K562 (cell line): ENCODE measurements at regions not wholly inside any gene's neighbourhood (a gene's known extent, or its start where the extent isn't known, plus 50 kb on each side); places are given as distances from the start of the nearest gene placed in this dataset.

ENCODE experiments used
- ATAC-seq: fragments of 200-7000 bp; cut with Tn5 transposase; 3 replicates; pipeline ENCODE4 v1.9.1; 2020; ENCODE audit warnings: moderate library complexity
- BruUV-seq: library from RNA; stranded (reverse); fragments of 400-500 nt; replicated peaks from 2 replicates; lab custom pipeline; 2021; lab: Mats Ljungman, UMichigan
- CTCF ChIA-PET: fragments of 300-600 bp; formaldehyde crosslinking; extraction: SDS; loops from one replicate; lab custom pipeline; 2021; ENCODE audit warnings: low intra/inter-chr PET ratio; lab: Yijun Ruan, JAX
- POLR2A ChIA-PET: fragments of 300-600, 350-650 bp; sonication (Branson Sonifier 250); formaldehyde crosslinking; extraction: SDS; loops from one replicate; lab custom pipeline; 2021; ENCODE audit warnings: antibody characterized with exemption, inconsistent platforms; lab: Yijun Ruan, JAX
- DNase-seq, 4 experiments: peaks; one replicate each; pipeline versions ENCODE4 v3.0.0 to v3.0.0-alpha.2; 2011 to 2018; ENCODE audit warnings: low spot score in 3 of 4, mixed read lengths in 3 of 4; ENCODE audit errors: extremely low read depth in 1 of 4
- FAIRE-seq: peaks from 2 replicates; lab custom pipeline; 2011; peaks lifted over from hg19 to GRCh38; lab: Jason Lieb, UNC
- H2AFZ ChIP-seq: 2 replicates; pipeline ENCODE4 v1.6.0; 2011; ENCODE audit warnings: low read depth, low read length, control low read depth, inconsistent platforms
- H3K27ac ChIP-seq: fragments of 200-600 bp; 3 replicates; pipeline ENCODE4 v1.8.0; 2011; ENCODE audit warnings: low read depth, mild to moderate bottlenecking, control low read depth, inconsistent platforms, low read length, moderate library complexity, mixed read lengths; ENCODE audit errors: extremely low read depth
- H3K27me3 ChIP-seq, 2 experiments: fragments of 300-600 bp in 1 of 2; 2 replicates in 1 of 2; 3 replicates in 1 of 2; pipeline versions ENCODE4 v1.6.0 to v1.8.0; 2011; ENCODE audit warnings: inconsistent platforms in 2 of 2, low read length in 2 of 2, mild to moderate bottlenecking in 1 of 2, mixed read lengths in 1 of 2, moderate library complexity in 1 of 2; ENCODE audit not compliant: control insufficient read depth in 2 of 2, insufficient read depth in 2 of 2
- H3K36me3 ChIP-seq: fragments of 300-600 bp; 3 replicates; pipeline ENCODE4 v1.8.0; 2011; ENCODE audit warnings: mild to moderate bottlenecking, low read length, inconsistent platforms; ENCODE audit not compliant: control insufficient read depth, insufficient read depth
- H3K4me1 ChIP-seq, 2 experiments: fragments of 200-600 bp in 1 of 2; replicated peaks in 1 of 2; 2 replicates in 1 of 2; 3 replicates in 1 of 2; pipeline versions ENCODE4 v1.5.1 to v1.8.0; 2011; ENCODE audit warnings: inconsistent platforms in 2 of 2, low read length in 2 of 2, mild to moderate bottlenecking in 1 of 2, mixed read lengths in 1 of 2, moderate library complexity in 1 of 2; ENCODE audit not compliant: control insufficient read depth in 2 of 2, insufficient read depth in 2 of 2
- H3K4me2 ChIP-seq: 2 replicates; pipeline ENCODE4 v1.6.1; 2011; ENCODE audit warnings: low read length, control low read depth, inconsistent platforms, mixed read lengths; ENCODE audit not compliant: insufficient read depth
- H3K4me3 ChIP-seq: fragments of 200-600 bp; sonication (generic), shearing (Covaris generic); 2 replicates; pipeline ENCODE4 v1.5.1; 2016; ENCODE audit warnings: control low read depth, inconsistent platforms
- H3K79me2 ChIP-seq: fragments of 200-600 bp; 3 replicates; pipeline ENCODE4 v1.8.0; 2011; ENCODE audit warnings: low read length, inconsistent platforms; ENCODE audit not compliant: control insufficient read depth, insufficient read depth
- H3K9ac ChIP-seq, 2 experiments: 2 replicates each; pipeline versions ENCODE4 v1.6.0 to v1.6.1; 2011; ENCODE audit warnings: low read depth in 2 of 2, low read length in 2 of 2, control low read depth in 1 of 2, inconsistent platforms in 1 of 2, mild to moderate bottlenecking in 1 of 2, mixed read lengths in 1 of 2; ENCODE audit not compliant: insufficient read depth in 1 of 2
- H3K9me1 ChIP-seq: one replicate; pipeline ENCODE4 v1.6.0; 2011; ENCODE audit warnings: inconsistent platforms, mild to moderate bottlenecking, low read length, moderate library complexity; ENCODE audit not compliant: control insufficient read depth, insufficient read depth
- H3K9me3 ChIP-seq: replicated peaks from 2 replicates; pipeline ENCODE4 v1.5.1; 2011; ENCODE audit warnings: low read depth, low read length, inconsistent platforms; ENCODE audit not compliant: control insufficient read depth, insufficient read depth
- H4K20me1 ChIP-seq: replicated peaks from 2 replicates; pipeline ENCODE4 v1.6.1; 2011; ENCODE audit warnings: low read length, inconsistent platforms, mixed read lengths; ENCODE audit not compliant: control insufficient read depth, insufficient read depth
- ATF1 ChIP-seq, 2 experiments: fragments of 450-650 bp in 1 of 2; IDR thresholded peaks; 2 replicates each; pipeline ENCODE4 v1.6.1; 2016; ENCODE audit warnings: missing compliant biosample characterization in 1 of 2, missing genetic modification characterization in 1 of 2
- E2F1 ChIP-seq: sonication (generic); formaldehyde crosslinking; IDR thresholded peaks from 2 replicates; pipeline ENCODE4 v1.8.1; 2023; ENCODE audit warnings: mild to moderate bottlenecking, missing genetic modification reagents, moderate library complexity
- HES1 ChIP-seq: fragments of 450-650 bp; IDR thresholded peaks from 2 replicates; pipeline ENCODE4 v1.6.1; 2016; ENCODE audit warnings: low read depth, mild to moderate bottlenecking, moderate library complexity
- NEUROD1 ChIP-seq: fragments of 150-350 bp; IDR thresholded peaks from 2 replicates; pipeline ENCODE4 v1.6.1; 2014; ENCODE audit warnings: borderline replicate concordance, low read length, low read depth; ENCODE audit not compliant: partially characterized antibody
- RBM34 ChIP-seq: fragments of 200-400 bp; formaldehyde crosslinking; IDR thresholded peaks from 2 replicates; pipeline ENCODE4 v1.6.1; 2018; ENCODE audit warnings: low read length, borderline replicate concordance; ENCODE audit not compliant: insufficient read depth
- ZNF146 ChIP-seq: IDR thresholded peaks from one replicate; pipeline ENCODE4 v1.6.1; 2018; ENCODE audit warnings: missing compliant biosample characterization; ENCODE audit not compliant: unreplicated experiment
- ZNF583 ChIP-seq: fragments of 250-450 bp; sonication (Bioruptor Pico); IDR thresholded peaks from 2 replicates; pipeline ENCODE4 v1.4.0; 2020
- WGBS: fragments of 100-300 bp; shearing (Covaris generic); methylation state at CpG from one replicate; pipeline ENCODE4 v1.1.6; 2016; ENCODE audit warnings: low coverage, mixed read lengths; ENCODE audit not compliant: insufficient coverage; ENCODE audit errors: missing lambda C conversion rate; 5-methylcytosine and 5-hydroxymethylcytosine counted together
- in situ Hi-C: fragments of 300-500 bp; cut with MboI; formaldehyde crosslinking; loops from 4 replicates; pipeline ENCODE4 v1.15.0; 2018; ENCODE audit warnings: inconsistent platforms, mixed read lengths
- intact Hi-C: fragments of 100-400 bp; cut with micrococcal nuclease; formaldehyde crosslinking; loops from 2 replicates; pipeline ENCODE4 v1.14.2; 2022

- no peak for TF ChIP-seq NEUROD1
- TF ChIP-seq E2F1: no peak
- TF ChIP-seq HES1: no peak
- TF ChIP-seq RBM34: no peak
- no peak for TF ChIP-seq ZNF583
Observed at GRCh38 chr22:48256776-48257684, 1494.6 kb downstream of the TBC1D22A start (continued).

- ChIA-PET POLR2A (no interaction called here), CTCF (no interaction called here)
- no TSS peak for BruUV-seq
- H3K36me3 ChIP-seq: no peaks in the 10 kb centered on the region
- DNase-seq: no peak
- intact Hi-C loops: no loop called here
- no peaks in the 10 kb centered on the region for H3K9me1 ChIP-seq
- H3K27me3 ChIP-seq: peaks cover 0 to 15% of the 10 kb centered on the region in 2 experiments; a peak in 3 of 5 replicates
- H3K79me2 ChIP-seq: no peaks in the 10 kb centered on the region
- no peak for ATAC-seq
- H3K9ac ChIP-seq: no peak overlapping the region
- no peak overlapping the region for H3K27ac ChIP-seq
- H3K4me3 ChIP-seq: no peak overlapping the region
- in situ Hi-C loops: no loop called here
- no peak for FAIRE-seq
- H2AFZ ChIP-seq: no peak overlapping the region
- H3K9me3 ChIP-seq: no peaks in the 10 kb centered on the region
- H3K4me2 ChIP-seq: no peak overlapping the region
- WGBS: 0% methylated on average over 11 of the region's 17 CpGs
- H4K20me1 ChIP-seq: no peaks in the 10 kb centered on the region
- H3K4me1 ChIP-seq: no peaks in the 10 kb centered on the region
- TF ChIP-seq ZNF146 (CRISPR knock-in tag): no peak
- no peak for TF ChIP-seq ATF1 (CRISPR knock-in tag; IDR thresholded peaks at IDR 0.05)
- no peak for TF ChIP-seq ATF1 (tag; IDR thresholded peaks at IDR 0.05)
Observed at GRCh38 chr22:48256041-48256739, 1493.7 kb downstream of the TBC1D22A start.
